ENCODE measurements at regions not wholly inside any gene's neighbourhood (a gene's known extent, or its start where the extent isn't known, plus 50 kb on each side); places are given as distances from the start of the nearest gene placed in this dataset.

DNA sequence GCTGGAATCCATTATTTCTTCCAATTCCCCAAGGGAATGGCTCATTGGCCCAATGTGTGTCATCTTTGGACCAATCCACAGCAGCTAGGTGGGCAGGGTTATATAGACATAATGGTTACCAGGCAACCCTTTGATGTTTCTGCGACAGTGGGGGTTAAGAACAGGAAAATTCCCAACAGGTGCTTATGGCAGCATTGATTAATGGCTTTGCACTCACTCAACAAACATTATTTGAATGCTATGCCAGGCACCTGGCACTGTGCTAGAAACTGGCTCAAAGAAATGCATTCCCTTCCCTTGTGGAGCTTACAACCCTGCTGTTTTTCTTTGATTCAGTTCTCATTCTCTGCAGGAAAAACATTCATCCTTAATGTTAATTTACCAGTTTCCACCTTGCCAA, 1221.0 kb downstream of the AACS start:
- TF ChIP-seq, protein P1, sequence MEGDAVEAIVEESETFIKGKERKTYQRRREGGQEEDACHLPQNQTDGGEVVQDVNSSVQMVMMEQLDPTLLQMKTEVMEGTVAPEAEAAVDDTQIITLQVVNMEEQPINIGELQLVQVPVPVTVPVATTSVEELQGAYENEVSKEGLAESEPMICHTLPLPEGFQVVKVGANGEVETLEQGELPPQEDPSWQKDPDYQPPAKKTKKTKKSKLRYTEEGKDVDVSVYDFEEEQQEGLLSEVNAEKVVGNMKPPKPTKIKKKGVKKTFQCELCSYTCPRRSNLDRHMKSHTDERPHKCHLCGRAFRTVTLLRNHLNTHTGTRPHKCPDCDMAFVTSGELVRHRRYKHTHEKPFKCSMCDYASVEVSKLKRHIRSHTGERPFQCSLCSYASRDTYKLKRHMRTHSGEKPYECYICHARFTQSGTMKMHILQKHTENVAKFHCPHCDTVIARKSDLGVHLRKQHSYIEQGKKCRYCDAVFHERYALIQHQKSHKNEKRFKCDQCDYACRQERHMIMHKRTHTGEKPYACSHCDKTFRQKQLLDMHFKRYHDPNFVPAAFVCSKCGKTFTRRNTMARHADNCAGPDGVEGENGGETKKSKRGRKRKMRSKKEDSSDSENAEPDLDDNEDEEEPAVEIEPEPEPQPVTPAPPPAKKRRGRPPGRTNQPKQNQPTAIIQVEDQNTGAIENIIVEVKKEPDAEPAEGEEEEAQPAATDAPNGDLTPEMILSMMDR (IDR thresholded peaks at IDR 0.05; ENCODE audit: low read length): no peak
- no peak for TF ChIP-seq EZH2 (IDR thresholded peaks at IDR 0.05; ENCODE audit: borderline replicate concordance, low read length)
